GM12891 (cell line): ENCODE measurements at regions not wholly inside any gene's neighbourhood (a gene's known extent, or its start where the extent isn't known, plus 50 kb on each side); places are given as distances from the start of the nearest gene placed in this dataset.
"Not testable (repeated sequence)": the region's sequence is repeated elsewhere in the genome, so short reads cannot be mapped to it uniquely, and the experiment has no call there.

ENCODE experiments used
- DNase-seq: peaks from one replicate; pipeline ENCODE4 v3.0.0; 2011; ENCODE audit warnings: low spot score; ENCODE audit not compliant: insufficient read length
- FAIRE-seq: peaks from 2 replicates; lab custom pipeline; 2011; peaks lifted over from hg19 to GRCh38; lab: Jason Lieb, UNC
- PAX5 ChIP-seq: IDR thresholded peaks from 2 replicates; pipeline ENCODE4 v1.6.1; 2011; ENCODE audit warnings: low read length, moderate library complexity, mild to moderate bottlenecking; ENCODE audit not compliant: insufficient read depth, severe bottlenecking
- POLR2A ChIP-seq: IDR thresholded peaks from 2 replicates; pipeline ENCODE4 v1.6.1; 2011; ENCODE audit warnings: low read depth, low read length, control low read depth
- POLR2AphosphoS5 ChIP-seq: IDR thresholded peaks from 2 replicates; pipeline ENCODE4 v1.6.1; 2011; ENCODE audit warnings: low read depth, low read length, control low read depth
- POU2F2 ChIP-seq: IDR thresholded peaks from 2 replicates; pipeline ENCODE4 v1.6.1; 2011; ENCODE audit warnings: low read depth, mild to moderate bottlenecking, control low read depth, low read length, moderate library complexity
- SPI1 ChIP-seq: IDR thresholded peaks from 2 replicates; pipeline ENCODE4 v1.6.1; 2011; ENCODE audit warnings: low read depth, low read length, control low read depth
- TAF1 ChIP-seq: IDR thresholded peaks from 2 replicates; pipeline ENCODE4 v1.6.1; 2011; ENCODE audit warnings: low read depth, low read length, control low read depth

GRCh38 chr21:18549214-18549905 lies 145.8 kb upstream of the TMPRSS15 start:
- no peak for FAIRE-seq
- no peak for DNase-seq
- TF ChIP-seq POLR2AphosphoS5 (no peak), PAX5 (no peak), TAF1 (no peak), SPI1 (no peak), POU2F2 (no peak), POLR2A (no peak)

GRCh38 chr21:18550361-18550760 lies 146.8 kb upstream of the TMPRSS15 start:
- DNase-seq: no peak
- no peak for TF ChIP-seq SPI1
- no peak for TF ChIP-seq POU2F2
- no peak for TF ChIP-seq POLR2AphosphoS5
- TF ChIP-seq TAF1: no peak
- TF ChIP-seq PAX5: no peak
- no peak for TF ChIP-seq POLR2A
- FAIRE-seq: no peak

- no peak for FAIRE-seq
These were observed 150.2 kb upstream of the TMPRSS15 start for GRCh38 chr21:18553786-18554185.

GRCh38 chr21:18567770-18568169 lies 164.2 kb upstream of the TMPRSS15 start:
- DNase-seq, FAIRE-seq: not testable (repeated sequence)

More at GRCh38 chr21:18553786-18554185, 150.2 kb upstream of the TMPRSS15 start:
- no peak for DNase-seq
- no peak for TF ChIP-seq SPI1

DNA sequence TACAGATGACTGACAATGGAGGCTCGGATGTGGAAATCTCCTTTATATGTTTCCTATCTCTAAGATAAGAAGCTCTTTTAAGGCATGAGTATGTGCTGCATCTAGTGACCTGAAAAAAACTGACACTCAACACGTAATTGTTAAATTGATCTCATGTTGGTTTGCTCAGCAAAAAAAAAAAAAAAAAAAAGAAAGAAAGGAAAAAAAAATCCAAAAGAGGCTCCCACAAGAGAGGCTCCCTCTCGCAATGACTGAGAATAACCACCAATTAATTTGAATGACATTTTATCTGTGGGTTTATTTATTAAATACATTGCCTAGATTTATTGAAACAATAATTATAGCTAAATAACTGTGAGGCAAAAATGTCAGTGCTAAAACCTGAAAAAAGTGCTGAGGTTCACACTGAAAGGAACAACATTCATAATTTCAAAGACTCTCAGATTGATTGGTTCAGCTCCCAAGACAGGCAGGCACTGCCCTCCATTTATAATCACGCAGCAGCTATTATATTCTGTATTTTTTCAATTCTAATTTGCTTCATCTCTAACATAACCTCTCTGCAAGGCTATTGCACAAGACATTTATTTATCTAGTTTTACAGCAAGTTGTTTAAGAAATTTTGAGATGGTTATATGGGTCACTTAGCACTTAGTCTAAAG lies 184.5 kb upstream of the TMPRSS15 start:
- FAIRE-seq (no peak), DNase-seq (no peak)
- no peak for TF ChIP-seq PAX5
- no peak for TF ChIP-seq POLR2AphosphoS5
- TF ChIP-seq POLR2A: no peak
- TF ChIP-seq POU2F2: no peak
- TF ChIP-seq TAF1: no peak
- no peak for TF ChIP-seq SPI1

DNA sequence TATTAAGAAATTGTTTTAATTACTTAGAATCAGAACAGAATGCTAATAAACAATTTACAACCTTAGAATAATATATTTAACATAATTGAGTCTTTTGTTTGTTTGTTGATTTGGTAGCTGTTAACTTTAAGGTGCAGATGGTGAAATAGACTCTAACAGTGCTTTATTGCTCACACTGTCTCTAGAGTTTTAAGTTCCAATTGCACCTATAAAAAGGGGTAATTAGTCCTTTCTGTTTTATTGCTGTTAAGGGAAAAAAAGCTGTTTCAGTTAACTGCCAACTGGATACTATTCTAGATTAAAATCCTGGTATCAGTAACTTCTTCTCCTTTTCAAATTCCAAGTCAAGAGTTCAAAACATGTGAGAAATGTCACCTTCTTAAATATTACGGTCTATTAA lies 197.6 kb upstream of the TMPRSS15 start:
- FAIRE-seq (no peak), DNase-seq (no peak)
- no peak for TF ChIP-seq POLR2AphosphoS5
- TF ChIP-seq TAF1: no peak
- no peak for TF ChIP-seq POU2F2
- TF ChIP-seq POLR2A: no peak
- TF ChIP-seq PAX5: no peak
- TF ChIP-seq SPI1: no peak

DNA sequence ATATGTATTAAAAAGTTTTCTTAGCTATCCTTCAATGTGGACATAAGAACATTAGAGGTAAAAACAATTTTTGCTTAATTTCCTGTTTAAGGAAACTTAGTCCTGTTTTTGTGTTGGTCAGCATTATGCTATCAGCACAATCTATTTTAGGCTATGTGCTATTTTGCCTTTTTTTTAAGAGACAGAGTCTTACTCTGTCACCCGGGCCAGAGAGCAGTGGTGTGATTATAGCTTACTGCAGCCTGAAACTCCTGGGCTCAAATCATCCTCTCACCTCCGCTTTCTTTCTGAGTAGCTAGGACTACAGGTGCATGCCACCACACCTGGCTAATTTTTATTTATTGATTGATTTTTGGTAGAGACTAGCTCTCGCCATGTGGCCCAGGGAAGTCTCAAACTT lies 199.1 kb upstream of the TMPRSS15 start:
- FAIRE-seq: no peak
- DNase-seq: no peak
- TF ChIP-seq POLR2AphosphoS5 (no peak), POU2F2 (no peak), SPI1 (no peak), POLR2A (no peak), TAF1 (no peak), PAX5 (no peak)

- FAIRE-seq (no peak), DNase-seq (no peak)
- TF ChIP-seq PAX5 (no peak), TAF1 (no peak), POLR2AphosphoS5 (no peak), POLR2A (no peak), POU2F2 (no peak), SPI1 (no peak)
These were observed 199.7 kb upstream of the TMPRSS15 start for GRCh38 chr21:18603261-18603660.

DNA sequence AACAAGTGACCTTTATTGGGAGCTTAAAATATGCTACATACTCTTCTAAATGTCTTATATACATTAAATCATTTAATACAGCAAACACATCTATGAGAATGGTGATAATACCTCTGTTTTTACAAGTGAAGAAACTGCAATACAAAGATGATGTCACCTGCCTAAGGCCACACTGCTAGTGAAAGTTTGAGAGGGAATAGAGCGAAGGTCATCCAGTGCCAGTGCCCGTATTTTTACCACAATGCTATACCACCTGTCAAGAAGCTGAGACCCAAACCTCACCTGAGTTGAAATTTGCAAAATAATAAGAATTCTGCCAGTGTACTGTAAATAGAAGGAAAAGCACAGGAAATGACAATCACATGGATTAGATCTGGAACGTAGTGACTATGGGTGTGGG lies 200.4 kb upstream of the TMPRSS15 start:
- DNase-seq (no peak), FAIRE-seq (no peak)
- TF ChIP-seq SPI1 (no peak), POU2F2 (no peak), PAX5 (no peak), TAF1 (no peak), POLR2A (no peak), POLR2AphosphoS5 (no peak)

GRCh38 chr21:18608226-18608625 lies 204.6 kb upstream of the TMPRSS15 start:
- no peak for FAIRE-seq
- no peak for DNase-seq

More at GRCh38 chr21:18608226-18608625, 204.6 kb upstream of the TMPRSS15 start:
- TF ChIP-seq POU2F2: no peak
- TF ChIP-seq PAX5: no peak
- TF ChIP-seq SPI1: no peak
- TF ChIP-seq TAF1: no peak
